Stimulated activated CD4-positive, alpha-beta T cell treated with anti-CD3 and anti-CD28 coated beads, Interleukin-2, amount 100 ng/mL, for 4 hours (primary cell): ENCODE measurements at regions not wholly inside any gene's neighbourhood (a gene's known extent, or its start where the extent isn't known, plus 50 kb on each side); places are given as distances from the start of the nearest gene placed in this dataset.

Source experiments
- DNase-seq: peaks from one replicate; pipeline ENCODE4 v3.0.0-alpha.2; 2020; ENCODE audit warnings: low read depth

DNA sequence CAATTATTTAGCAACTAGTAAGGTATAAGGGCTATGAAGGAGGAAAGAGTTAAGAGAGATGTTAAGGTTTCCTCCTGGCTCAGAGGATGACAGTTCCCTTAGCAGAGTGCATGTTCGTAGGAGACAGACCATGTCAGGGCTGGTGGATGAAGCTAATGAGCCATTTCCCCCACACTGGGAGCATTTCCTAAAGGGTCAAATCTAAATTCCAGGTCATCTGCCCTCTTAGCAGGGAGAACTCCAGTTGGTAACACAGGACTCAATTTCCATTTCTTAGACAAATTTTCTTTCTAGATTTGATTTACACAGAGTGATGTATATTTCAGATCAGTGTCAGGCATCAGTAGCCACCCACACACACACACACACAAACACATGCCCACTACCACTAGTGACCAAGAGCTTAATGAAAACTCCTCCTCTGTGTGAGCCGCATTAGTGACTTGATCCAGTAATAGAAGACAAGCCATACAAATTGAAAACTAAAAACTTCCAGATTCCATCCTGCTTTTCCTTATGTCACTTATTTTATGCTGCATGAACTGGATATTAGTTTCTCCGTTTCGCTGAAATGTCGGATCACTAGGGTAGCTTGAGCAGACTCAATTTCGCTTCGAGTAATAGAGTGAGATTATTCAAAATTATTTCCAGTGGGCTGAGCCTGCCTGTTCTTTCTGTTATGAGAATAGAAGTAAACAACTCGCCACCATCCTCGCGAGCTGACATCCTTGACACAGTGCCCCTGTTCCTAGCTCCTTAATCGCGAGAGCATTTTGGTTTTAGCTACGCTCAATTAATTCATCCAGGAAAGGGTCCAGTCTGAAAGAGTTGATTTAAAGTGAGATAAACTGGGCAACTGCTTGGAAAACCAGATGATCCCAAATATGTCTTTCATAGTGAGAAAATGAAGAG lies 582.6 kb downstream of the SOX6 start:
- no peak for DNase-seq

DNA sequence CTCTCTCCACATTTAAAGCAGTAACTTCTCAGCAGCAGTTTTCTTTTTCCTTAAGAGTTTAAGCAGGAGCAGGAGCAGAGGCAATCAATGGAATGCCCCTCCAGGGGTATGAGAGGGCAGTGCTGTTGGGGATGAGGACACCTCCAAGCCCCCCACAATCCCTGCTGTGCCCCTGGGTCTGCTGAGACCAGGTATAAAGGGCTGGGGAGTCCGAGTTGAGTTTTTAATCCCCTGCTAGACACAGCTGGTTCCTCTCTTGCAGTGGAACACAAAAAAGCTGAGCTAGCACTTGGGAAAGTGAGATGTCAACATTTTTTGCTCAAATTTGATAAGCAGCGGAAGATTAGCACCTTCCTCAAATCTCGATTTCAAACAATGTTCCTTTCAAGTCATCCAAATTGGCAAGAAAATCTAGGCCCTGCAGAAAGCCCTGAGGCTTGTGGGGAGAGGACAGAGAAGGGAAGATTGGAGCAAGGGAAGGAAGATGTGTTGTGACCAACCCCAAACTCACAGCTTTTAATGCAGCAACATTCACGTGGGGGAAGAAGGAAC lies 581.9 kb downstream of the SOX6 start:
- DNase-seq, result no peak

DNA sequence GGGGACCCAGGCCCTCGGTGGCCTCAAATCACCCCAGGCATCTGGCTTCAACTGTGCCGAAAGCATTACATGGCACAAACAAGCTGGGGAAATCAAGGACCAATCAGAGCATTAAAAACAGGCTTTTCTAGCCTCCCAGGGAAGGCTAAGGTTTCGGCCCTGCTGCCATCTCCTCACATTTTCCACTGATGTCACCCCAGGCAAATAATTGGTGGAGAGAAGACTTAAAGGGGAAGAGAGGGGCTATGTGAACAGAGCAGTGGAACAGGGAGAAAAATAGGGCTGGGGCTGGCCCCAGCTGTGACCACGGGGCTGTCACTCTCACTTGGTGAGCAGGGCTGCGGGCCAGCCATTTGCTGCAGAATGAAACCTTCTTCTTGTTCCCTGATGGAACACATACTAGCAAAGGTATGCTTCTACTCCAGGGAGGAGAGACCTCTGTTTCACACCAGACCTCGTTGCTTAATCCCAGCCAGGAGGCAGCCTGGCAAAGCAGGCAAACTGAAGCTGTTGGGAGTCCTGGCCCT lies 581.3 kb downstream of the SOX6 start:
- DNase-seq, result no peak

DNA sequence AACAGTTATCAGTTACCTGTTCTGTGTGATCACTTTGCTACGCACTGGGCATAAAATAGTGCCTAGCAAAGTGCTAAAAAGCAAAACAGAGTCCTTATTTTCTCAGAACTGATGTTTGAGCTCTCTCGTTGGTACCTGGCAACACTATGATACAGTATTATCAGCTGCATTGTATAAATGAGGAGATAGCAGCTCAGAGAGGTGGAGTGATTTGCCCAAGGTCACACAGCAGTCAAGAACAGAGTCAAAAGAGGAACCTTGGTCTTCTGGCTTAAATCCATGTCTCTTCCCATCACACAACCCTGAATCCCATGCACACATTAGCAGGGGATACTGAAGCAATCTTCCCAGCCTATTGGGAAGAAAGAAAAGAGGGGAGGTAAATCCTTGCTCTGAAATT lies 580.5 kb downstream of the SOX6 start:
- no peak for DNase-seq

DNA sequence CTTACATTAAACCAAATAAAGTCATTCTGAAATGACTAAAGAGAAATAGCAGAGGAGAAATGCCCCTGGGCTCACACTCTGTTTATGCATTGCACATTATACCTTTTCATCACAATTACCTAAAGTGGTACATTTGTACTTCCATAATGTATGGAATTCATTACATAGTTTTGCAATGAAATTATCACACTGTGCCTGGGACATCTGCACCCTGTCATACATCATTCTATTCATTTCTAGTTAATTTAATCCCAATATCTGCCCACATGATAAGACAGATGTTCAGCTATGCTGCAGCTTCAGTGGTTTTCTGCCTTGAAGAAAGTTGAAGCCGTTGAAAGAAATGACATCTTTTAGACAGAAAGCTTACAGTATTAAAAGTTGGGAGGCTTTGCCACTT lies 580.0 kb downstream of the SOX6 start:
- no peak for DNase-seq

DNA sequence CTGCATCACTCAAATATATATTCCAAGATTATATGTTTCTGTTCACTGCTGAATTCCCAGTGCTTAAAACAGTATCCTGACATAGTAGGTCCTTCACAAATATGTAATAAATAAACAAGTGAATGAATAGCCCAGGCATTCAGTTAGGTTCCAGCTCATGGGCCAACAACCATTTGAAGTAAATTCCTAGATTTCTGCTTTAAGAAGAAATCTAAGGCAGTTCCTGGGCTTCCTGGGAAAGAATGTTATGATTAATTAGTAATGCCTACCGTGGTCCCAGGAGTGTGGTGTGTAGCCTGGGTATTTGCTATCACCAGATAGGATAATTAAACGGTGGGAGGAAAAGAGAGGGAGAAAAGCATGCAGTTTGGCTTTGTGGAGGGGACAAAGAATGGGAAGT lies 576.8 kb downstream of the SOX6 start:
- no peak for DNase-seq

DNA sequence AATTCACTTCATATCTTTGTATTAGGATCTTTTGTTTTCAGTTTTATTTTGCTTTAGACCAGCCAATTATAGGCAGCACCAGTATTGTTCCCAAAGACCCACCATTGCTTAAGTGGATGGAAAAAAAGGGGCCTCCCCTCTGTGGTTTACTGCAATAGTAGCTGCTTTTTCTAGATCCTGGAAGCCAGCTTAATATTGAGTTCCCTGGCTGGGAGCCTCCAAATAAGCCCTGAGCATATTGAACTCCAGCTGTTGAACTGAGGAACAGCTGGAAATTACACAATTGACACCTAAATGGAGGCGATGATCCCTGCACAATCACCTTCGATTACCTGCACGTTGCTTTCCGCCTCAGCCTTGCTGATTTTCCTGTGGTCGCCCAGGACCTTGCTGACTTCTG lies 576.0 kb downstream of the SOX6 start:
- DNase-seq, result no peak

DNA sequence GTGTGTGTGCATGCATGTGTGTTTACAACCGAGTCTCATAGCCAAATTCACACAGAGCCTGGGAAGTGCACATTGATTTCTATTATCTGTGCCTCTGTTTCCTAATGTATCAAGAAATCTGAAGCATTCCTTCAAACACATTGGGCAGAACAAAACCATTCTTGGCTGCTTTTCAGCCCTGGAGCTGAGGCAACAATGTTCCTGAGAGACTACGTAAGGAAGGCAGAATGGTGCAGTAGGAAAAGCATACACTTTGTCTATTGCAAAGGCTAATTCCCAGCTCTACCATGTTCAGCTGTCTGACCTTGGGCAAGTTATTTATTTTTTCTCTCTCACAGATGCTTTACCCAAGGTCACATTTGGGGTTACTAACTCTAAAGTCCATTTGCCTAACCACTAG lies 575.5 kb downstream of the SOX6 start:
- no peak for DNase-seq

DNA sequence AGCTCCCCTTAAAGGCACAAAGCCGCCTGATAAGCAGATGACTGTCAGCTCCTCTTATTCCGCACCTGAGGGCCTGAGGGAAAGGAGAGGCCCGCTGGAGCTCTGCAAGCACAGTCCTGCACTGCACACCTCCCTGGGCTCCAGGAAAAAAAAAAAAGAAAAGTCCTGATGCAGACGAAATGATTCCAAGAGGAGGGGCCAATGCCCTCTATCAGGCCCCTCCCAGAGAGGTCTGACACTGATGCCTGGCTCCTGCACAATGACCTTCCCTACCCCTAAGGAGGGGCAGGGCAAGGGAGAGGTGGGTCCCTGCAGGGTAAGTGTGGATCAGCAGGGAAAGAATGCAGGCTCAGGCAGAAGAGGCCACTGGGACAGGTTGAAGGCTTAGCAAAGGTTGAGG lies 572.7 kb downstream of the SOX6 start:
- no peak for DNase-seq

DNA sequence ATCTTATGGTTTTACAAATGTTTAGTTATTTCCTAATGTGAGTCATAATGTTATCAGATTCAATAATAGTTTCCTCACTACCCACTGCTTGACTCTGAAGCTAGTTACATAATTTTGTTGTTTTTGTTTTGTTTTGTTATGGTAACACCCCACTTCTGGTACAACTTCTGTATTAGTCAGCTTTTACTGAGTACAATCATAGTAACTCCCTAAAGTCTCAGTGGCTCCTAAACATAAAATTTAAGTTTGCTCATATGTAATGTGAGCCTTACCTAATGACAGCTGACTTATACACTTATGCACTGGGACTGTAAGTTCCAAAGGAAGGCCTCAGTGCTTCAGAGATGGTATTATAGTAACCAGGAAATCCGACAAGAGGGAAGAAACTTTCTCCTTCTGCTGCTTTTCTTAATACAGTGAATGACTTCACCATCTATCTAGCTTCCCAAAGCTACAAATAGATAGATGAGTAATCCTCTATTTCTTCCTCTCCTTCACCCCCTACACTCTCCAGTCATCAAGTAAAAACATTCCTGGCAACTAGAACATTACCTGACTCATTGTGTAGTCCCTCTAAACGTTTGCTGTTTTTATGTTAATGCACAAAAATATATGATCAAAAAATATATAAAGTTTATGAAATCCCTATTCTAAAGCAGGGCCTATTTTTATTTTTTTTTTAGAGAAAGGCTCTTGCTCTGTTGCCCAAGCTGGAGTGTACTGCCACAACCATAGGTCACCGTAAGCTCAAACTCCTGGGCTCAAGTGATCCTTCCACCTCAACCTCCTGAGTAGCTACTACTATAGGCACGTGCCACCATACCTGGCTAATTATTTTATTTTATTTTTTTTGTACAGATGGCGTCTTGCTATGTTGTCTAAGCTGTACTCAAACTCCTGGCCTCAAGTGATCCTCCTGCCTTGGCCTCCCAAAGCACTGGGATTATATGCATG lies 563.0 kb downstream of the SOX6 start:
- DNase-seq, result no peak

DNA sequence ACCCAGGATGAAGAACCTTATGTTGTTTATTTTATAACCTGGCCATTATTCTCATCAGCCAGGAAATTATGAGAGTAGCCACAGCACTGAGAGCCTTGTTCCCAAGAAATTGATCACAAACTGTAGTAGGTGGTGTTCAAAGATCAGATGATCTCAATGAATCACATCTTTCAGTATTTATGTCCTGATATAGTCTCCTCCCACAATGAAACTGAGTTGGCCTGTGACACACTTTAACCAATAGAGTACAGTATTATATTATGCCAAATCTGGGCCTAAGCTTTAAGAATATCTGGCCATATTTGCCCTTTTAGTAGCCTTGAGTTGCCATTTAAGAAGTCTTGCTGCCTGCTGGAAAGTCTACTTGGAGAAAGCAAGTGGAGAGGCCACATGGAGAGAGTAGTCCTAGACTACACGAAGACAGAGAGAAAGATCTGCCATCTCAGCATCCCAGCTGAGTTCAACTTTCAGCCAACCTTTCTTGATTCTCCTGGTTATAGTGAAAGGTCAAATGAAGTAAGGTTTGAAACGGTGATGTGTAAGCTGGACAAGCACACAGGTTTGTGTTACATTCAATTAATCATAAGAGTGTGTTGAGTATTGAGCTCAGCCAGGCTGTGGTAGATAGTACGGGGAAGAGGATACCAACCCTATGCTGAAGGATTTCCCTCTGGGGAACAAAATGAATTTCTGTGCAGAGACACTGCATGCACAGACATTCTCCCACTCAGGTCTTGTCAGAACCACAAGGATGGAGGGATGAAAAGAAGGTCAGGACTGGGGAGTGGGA lies 561.8 kb downstream of the SOX6 start:
- DNase-seq, result no peak

DNA sequence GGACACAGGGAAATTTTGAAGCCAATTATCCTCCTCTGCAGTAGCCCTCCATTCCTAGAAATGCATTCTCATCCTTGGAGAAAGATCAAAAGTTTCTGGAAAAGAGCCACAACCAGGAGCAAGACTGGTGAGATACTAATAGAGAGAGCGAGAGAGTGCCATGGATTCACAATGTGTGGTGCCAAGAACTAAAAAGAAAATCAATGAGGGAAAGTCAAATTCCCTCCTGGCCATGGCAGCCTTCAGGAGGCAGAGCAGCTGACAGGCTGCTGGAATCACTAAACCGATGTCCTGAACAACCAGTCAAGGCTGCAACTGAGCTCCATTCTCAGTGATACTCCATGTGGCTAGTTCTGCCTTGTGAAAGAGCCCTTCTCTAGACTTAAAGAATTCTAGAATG lies 561.0 kb downstream of the SOX6 start:
- no peak for DNase-seq

DNA sequence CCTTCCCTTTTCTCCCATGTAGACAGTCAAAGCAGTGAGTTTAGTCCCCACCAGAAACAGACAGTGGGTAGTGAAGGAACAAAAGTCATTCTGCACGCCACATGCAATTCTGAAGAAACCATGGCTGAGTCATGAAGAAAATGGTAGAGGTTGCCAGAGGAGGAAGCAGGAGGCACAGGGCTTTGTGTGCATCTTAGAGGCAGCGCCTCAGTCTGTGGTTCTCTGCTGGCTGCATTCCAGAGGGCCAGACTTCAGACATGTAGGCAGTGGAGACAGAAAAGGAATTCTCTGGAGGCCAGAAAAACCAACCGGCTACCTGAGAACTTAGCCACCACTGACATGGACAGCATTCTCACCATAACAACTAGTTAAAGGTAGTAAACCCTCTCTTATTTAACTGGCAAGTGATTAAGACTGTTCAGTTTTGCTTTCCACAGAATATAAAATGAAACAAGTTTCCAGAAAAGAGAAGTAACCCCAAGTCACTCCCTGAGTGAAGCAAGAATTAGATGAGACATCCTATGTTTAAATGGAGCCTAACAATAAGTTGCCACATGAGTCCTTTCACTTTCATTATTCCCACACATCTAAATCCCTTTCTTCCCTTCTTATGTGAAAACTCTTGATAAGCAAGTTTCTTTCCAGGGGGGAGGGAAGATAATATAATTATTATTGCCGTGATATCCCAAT lies 556.1 kb downstream of the SOX6 start:
- DNase-seq, result no peak

DNA sequence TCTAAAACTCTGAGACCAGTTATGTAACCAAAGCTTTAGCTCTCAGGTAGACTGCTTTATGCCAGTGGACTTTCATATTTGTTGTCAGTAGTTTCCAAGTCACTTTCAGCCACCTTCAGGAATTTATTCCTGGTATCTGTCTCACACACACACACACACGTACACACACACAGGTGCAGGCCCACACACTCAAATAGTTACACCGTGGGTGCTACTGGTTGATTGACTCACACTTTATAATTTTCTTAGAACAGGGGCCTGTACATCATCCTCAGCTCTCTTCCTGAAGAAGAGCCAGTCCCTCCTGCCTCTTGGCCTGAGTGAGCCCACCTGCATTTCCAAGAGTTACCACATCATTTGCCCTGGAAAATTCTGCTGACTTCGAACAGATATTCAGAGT lies 555.2 kb downstream of the SOX6 start:
- DNase-seq, result no peak

DNA sequence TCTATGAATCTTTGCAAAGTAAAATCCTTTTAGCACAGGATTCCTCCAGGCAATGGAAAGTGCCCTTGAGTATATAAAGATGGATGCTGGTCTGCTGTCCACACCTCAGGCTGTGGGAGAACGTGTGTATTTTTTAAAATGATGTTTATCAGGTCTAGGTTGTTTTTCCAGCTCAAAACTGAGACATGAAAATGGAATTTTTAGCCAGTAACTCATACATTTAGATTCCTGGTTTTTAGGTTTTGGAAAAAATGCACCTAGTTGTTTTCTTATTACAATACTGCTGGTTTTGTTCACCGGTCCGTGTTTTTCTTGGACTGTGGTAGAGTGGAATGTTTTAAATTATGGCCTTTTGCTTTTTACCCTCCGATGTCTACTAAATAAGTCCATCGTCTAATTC lies 554.7 kb downstream of the SOX6 start:
- DNase-seq, result no peak

DNA sequence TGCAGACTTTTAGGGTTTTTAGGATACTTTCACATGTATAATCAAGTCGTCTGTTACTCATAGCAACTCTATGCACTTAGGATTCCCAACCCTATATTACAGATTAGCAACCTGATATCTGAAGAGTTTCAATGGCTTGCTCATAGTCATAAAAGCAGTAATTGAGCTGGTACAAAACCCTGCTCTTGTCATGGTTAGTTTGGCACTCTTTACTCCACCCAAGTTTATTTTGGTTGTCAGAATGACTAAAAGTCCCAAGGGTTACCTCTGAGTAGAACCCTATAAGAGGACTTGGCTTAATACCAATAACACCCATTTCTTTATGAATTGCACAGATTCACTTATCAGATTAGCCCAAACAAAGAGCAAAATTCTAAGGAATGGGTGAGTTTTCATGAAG lies 550.6 kb downstream of the SOX6 start:
- DNase-seq, result no peak

DNA sequence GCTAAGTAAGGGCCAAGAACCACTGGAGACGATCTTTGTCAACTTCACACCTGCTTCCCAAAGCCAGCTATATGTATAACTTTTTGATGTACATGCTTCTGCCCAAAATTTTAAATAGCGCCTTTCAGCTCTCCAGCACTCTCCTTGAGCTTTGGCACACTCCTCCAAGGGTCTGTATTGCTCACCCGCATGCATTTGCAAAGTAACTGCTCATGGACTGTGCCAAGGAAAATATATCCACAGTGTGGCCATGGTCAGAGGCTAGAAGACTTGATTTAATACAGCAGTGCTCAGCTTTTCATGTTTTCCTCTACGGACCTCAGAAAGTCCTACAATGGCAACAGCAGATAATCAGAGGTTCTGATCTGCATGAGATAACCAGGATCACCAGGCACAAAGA lies 550.1 kb downstream of the SOX6 start:
- no peak for DNase-seq

DNA sequence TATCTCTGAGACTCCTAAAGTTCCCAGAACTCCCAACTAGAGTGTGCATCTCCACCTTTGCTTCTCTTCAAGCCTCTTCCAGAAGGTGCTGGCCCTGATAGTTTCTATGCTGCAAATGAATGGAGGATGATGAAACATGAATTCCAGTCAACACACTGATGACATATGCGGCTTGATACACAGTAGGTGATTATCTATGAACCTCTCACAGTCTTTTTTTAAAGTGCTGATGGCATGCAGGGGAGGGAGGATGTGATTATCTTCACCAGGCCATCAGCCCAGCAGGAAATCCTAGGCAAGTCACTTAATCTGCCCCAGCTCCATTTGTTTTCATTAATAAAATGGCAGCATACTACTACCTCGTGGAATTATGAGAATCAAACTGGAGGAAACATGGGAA lies 548.5 kb downstream of the SOX6 start:
- DNase-seq, result no peak

DNA sequence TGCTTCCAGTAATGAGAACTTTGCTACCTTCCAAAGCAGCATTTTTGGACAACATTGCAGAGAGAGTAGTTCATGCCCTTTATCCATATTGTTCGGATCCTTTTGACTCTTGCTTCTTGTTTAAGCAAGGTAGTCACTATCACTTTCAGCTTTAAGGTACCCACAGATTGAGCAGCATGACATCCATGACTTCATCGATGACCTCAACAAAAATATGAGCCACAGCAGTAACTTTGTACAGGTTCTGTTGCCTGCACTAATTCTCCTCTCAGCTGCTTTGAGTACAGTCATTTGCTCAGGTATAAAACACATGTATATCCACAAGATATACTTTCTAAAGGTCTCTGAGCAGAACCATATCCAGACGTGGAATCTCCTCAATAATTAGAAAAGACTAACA lies 546.3 kb downstream of the SOX6 start:
- DNase-seq, result no peak

DNA sequence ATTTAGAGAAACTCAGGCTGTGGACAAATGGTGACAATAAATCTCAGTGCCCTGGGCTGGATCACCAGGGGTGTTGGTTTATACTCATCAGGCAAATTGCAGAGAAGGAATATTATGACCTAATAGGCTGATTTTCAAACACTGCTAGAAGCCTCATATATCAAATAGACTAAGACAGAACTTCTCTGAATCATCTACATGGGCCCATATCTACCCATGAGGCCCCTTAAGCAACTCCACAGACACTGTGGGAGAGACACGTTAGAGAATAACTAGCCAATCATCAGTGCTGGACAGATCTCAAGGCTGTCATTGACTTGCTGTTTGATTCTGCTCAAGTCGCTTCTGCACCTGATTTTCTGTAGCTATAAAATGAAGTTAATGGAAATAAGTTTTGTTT lies 545.8 kb downstream of the SOX6 start:
- DNase-seq, result no peak
